GM23338 (cell line): ENCODE measurements at regions not wholly inside any gene's neighbourhood (a gene's known extent, or its start where the extent isn't known, plus 50 kb on each side); places are given as distances from the start of the nearest gene placed in this dataset.
"Not testable (repeated sequence)": the region's sequence is repeated elsewhere in the genome, so short reads cannot be mapped to it uniquely, and the experiment has no call there.

Experiments used
- ATAC-seq: fragments of 200-7000 bp; cut with Tn5 transposase; 3 replicates; pipeline ENCODE4 v1.9.1; 2020
- DNase-seq: peaks from one replicate; pipeline ENCODE4 v3.0.0-alpha.2; 2015; ENCODE audit warnings: low spot score
- H2AFZ ChIP-seq: fragments of 200-600 bp; sonication (generic); 2 replicates; pipeline ENCODE4 v1.8.0; 2016; ENCODE audit warnings: antibody characterized with exemption, mild to moderate bottlenecking, moderate library complexity
- H3F3A ChIP-seq: fragments of 200-600 bp; sonication (generic); replicated peaks from 2 replicates; pipeline ENCODE4 v1.8.0; 2017; ENCODE audit warnings: antibody characterized with exemption, mixed run types, low read depth
- H3K27ac ChIP-seq: fragments of 200-600 bp; sonication (generic); 2 replicates; pipeline ENCODE4 v1.6.1; 2016; ENCODE audit warnings: low read depth
- H3K27me3 ChIP-seq: fragments of 200-600 bp; sonication (generic); 2 replicates; pipeline ENCODE4 v1.8.0; 2016; ENCODE audit warnings: mild to moderate bottlenecking, mixed run types, moderate library complexity; ENCODE audit not compliant: insufficient read depth
- H3K36me3 ChIP-seq: fragments of 200-600 bp; sonication (generic); 2 replicates; pipeline ENCODE4 v1.8.0; 2016; ENCODE audit warnings: mild to moderate bottlenecking; ENCODE audit not compliant: insufficient read depth
- H3K4me1 ChIP-seq: fragments of 200-600 bp; sonication (generic); 2 replicates; pipeline ENCODE4 v1.8.0; 2016; ENCODE audit warnings: mild to moderate bottlenecking, moderate library complexity; ENCODE audit not compliant: insufficient read depth
- H3K4me2 ChIP-seq: fragments of 200-600 bp; sonication (generic); 2 replicates; pipeline ENCODE4 v1.7.1; 2017; ENCODE audit warnings: mixed run types
- H3K4me3 ChIP-seq: fragments of 200-600 bp; sonication (generic); 2 replicates; pipeline ENCODE4 v1.6.1; 2016; ENCODE audit warnings: mixed run types
- H3K79me2 ChIP-seq: fragments of 200-600 bp; sonication (generic); replicated peaks from 2 replicates; pipeline ENCODE4 v1.8.0; 2017; ENCODE audit warnings: mild to moderate bottlenecking; ENCODE audit not compliant: insufficient read depth
- H3K9me2 ChIP-seq: fragments of 200-600 bp; sonication (generic); 2 replicates; pipeline ENCODE4 v1.8.0; 2017; ENCODE audit not compliant: insufficient read depth
- H4K20me1 ChIP-seq: fragments of 200-600 bp; sonication (generic); replicated peaks from 2 replicates; pipeline ENCODE4 v1.8.0; 2017; ENCODE audit warnings: mild to moderate bottlenecking; ENCODE audit not compliant: insufficient read depth
- H3K27ac Mint-ChIP-seq: 2 replicates; pipeline ENCODE4 v1.8.0; 2020; ENCODE audit warnings: inconsistent platforms, mild to moderate bottlenecking, moderate library complexity, mixed read lengths
- H3K27me3 Mint-ChIP-seq: 3 replicates; pipeline ENCODE4 v1.8.0; 2022; ENCODE audit warnings: low read depth, mild to moderate bottlenecking, moderate library complexity, mixed read lengths, inconsistent platforms; ENCODE audit not compliant: insufficient read depth, poor library complexity
- H3K36me3 Mint-ChIP-seq: 3 replicates; pipeline ENCODE4 v1.8.0; 2021; ENCODE audit warnings: low read depth, mild to moderate bottlenecking, inconsistent platforms, moderate library complexity, mixed read lengths
- H3K4me1 Mint-ChIP-seq: 3 replicates; pipeline ENCODE4 v1.8.0; 2020; ENCODE audit warnings: mild to moderate bottlenecking, inconsistent platforms, mixed read lengths
- H3K4me3 Mint-ChIP-seq: 3 replicates; pipeline ENCODE4 v1.8.0; 2021; ENCODE audit warnings: moderate library complexity, mild to moderate bottlenecking, inconsistent platforms, mixed read lengths
- H3K9me3 Mint-ChIP-seq: 3 replicates; pipeline ENCODE4 v1.8.0; 2020; ENCODE audit warnings: moderate library complexity, mild to moderate bottlenecking, inconsistent platforms, mixed read lengths
- EZH2 ChIP-seq: fragments of 200-600 bp; sonication (generic); IDR thresholded peaks from one replicate; pipeline ENCODE4 v1.8.0; 2017; ENCODE audit warnings: antibody characterized with exemption, mild to moderate bottlenecking, low read depth; ENCODE audit not compliant: unreplicated experiment
- JUNB ChIP-seq: IDR thresholded peaks from one replicate; pipeline ENCODE4 v1.6.1; 2016; ENCODE audit warnings: antibody characterized with exemption; ENCODE audit not compliant: unreplicated experiment
- NANOG ChIP-seq: IDR thresholded peaks from 2 replicates; pipeline ENCODE4 v1.6.1; 2016; ENCODE audit warnings: antibody characterized with exemption, borderline replicate concordance
- ZNF114 ChIP-seq: fragments of 250-450 bp; sonication (Bioruptor Pico); IDR thresholded peaks from 2 replicates; pipeline ENCODE4 v1.5.0; 2020; ENCODE audit warnings: mild to moderate bottlenecking, moderate library complexity
- TF ChIP-seq, protein P1 (sequence below): fragments of 250-450 bp; sonication (Bioruptor Pico); IDR thresholded peaks from 2 replicates; pipeline ENCODE4 v1.5.0; 2020; ENCODE audit warnings: mild to moderate bottlenecking, moderate library complexity
- TF ChIP-seq, protein P2 (sequence below), 2 experiments: fragments of 200-600 bp in 1 of 2; sonication (generic) in 1 of 2; conservative IDR thresholded peaks; 2 replicates each; pipeline versions ENCODE4 v1.5.1 to v1.6.1; 2016 to 2017; ENCODE audit warnings: antibody characterized with exemption in 2 of 2, low read depth in 2 of 2, mild to moderate bottlenecking in 2 of 2, moderate library complexity in 1 of 2

DNA sequence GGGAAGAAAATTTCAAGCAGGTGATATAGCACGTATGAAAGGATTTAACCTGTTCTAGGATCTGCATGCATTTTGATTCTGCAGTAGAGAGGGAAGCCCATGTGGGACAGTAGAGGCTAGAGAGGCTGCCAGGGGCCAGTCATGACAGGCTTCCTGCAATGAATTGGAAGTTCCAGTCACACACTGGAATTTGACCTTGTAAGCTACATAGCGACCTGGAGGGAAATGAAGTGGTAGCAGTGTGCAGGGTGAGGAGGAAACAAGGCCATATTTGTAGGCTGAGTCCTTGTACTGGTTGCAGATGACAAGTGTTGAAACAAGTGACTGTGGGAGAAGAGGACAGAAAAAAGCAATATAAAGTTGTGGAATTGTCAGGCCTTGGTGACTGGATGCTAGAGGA lies 58.6 kb upstream of the OLIG3 start:
- peaks cover 20% of the 10 kb centered on the region for H3K4me1 ChIP-seq
- Mint-ChIP-seq H3K27ac (no peak overlapping the region), H3K36me3 (no peaks in the 10 kb centered on the region), H3K4me1 (peaks cover 22% of the 10 kb centered on the region), H3K27me3 (no peaks in the 10 kb centered on the region), H3K9me3 (no peaks in the 10 kb centered on the region), H3K4me3 (no peak overlapping the region)
- H3K4me3 ChIP-seq = no peak overlapping the region
- peaks cover 12% of the 10 kb centered on the region for H3K9me2 ChIP-seq
- H3K4me2 ChIP-seq = no peak overlapping the region
- H4K20me1 ChIP-seq = no peaks in the 10 kb centered on the region
- DNase-seq (no peak), ATAC-seq (no peak)
- H3K27me3 ChIP-seq = no peaks in the 10 kb centered on the region
- H3K27ac ChIP-seq = no peak overlapping the region
- H3K79me2 ChIP-seq = no peaks in the 10 kb centered on the region
- H2AFZ ChIP-seq = no peak overlapping the region
- H3K36me3 ChIP-seq = no peaks in the 10 kb centered on the region
- H3F3A ChIP-seq = no peaks in the 10 kb centered on the region
- TF ChIP-seq NANOG (no peak), ZNF114 (CRISPR knock-in tag) (no peak), EZH2 (no peak), JUNB (no peak)
- TF ChIP-seq, protein P1, sequence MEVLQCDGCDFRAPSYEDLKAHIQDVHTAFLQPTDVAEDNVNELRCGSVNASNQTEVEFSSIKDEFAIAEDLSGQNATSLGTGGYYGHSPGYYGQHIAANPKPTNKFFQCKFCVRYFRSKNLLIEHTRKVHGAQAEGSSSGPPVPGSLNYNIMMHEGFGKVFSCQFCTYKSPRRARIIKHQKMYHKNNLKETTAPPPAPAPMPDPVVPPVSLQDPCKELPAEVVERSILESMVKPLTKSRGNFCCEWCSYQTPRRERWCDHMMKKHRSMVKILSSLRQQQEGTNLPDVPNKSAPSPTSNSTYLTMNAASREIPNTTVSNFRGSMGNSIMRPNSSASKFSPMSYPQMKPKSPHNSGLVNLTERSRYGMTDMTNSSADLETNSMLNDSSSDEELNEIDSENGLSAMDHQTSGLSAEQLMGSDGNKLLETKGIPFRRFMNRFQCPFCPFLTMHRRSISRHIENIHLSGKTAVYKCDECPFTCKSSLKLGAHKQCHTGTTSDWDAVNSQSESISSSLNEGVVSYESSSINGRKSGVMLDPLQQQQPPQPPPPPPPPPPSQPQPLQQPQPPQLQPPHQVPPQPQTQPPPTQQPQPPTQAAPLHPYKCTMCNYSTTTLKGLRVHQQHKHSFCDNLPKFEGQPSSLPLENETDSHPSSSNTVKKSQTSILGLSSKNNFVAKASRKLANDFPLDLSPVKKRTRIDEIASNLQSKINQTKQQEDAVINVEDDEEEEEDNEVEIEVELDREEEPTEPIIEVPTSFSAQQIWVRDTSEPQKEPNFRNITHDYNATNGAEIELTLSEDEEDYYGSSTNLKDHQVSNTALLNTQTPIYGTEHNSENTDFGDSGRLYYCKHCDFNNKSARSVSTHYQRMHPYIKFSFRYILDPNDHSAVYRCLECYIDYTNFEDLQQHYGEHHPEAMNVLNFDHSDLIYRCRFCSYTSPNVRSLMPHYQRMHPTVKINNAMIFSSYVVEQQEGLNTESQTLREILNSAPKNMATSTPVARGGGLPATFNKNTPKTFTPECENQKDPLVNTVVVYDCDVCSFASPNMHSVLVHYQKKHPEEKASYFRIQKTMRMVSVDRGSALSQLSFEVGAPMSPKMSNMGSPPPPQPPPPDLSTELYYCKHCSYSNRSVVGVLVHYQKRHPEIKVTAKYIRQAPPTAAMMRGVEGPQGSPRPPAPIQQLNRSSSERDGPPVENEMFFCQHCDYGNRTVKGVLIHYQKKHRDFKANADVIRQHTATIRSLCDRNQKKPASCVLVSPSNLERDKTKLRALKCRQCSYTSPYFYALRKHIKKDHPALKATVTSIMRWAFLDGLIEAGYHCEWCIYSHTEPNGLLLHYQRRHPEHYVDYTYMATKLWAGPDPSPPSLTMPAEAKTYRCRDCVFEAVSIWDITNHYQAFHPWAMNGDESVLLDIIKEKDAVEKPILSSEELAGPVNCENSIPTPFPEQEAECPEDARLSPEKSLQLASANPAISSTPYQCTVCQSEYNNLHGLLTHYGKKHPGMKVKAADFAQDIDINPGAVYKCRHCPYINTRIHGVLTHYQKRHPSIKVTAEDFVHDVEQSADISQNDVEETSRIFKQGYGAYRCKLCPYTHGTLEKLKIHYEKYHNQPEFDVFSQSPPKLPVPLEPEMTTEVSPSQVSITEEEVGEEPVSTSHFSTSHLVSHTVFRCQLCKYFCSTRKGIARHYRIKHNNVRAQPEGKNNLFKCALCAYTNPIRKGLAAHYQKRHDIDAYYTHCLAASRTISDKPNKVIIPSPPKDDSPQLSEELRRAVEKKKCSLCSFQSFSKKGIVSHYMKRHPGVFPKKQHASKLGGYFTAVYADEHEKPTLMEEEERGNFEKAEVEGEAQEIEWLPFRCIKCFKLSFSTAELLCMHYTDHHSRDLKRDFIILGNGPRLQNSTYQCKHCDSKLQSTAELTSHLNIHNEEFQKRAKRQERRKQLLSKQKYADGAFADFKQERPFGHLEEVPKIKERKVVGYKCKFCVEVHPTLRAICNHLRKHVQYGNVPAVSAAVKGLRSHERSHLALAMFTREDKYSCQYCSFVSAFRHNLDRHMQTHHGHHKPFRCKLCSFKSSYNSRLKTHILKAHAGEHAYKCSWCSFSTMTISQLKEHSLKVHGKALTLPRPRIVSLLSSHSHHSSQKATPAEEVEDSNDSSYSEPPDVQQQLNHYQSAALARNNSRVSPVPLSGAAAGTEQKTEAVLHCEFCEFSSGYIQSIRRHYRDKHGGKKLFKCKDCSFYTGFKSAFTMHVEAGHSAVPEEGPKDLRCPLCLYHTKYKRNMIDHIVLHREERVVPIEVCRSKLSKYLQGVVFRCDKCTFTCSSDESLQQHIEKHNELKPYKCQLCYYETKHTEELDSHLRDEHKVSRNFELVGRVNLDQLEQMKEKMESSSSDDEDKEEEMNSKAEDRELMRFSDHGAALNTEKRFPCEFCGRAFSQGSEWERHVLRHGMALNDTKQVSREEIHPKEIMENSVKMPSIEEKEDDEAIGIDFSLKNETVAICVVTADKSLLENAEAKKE = no peak

DNA sequence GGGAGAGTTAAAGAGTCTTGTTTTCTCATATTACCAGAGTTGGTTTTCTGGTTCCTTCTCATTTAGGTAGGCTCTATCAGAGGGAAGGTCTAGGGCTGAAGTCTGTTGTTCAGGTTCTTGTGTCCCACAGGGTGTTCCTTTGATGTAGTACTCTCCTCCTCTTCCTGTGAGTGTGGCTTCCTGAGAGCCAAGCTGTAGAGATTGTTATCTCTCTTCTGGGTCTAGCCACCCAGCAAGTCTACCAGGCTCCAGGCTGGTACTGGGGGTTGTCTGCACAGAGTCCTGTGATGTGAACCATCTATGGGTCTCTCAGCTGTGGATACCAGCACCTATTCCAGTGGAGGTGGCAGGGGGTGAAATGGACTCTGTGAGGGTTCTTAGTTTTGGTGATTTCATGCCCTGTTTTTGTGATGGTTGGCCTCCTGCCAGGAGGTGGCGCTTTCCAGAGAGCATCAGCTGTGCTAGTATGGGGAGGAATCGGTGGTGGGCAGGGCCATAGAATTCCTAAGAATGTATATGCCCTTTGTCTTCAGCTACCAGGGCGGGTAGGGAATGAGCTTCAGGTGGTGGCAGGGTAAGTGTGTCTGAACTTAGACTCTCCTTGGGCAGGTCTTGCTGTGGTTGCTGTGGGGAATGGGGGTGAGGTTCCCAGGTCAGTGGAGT lies 65.5 kb upstream of the OLIG3 start:
- H3K27me3 ChIP-seq, H3K27ac ChIP-seq, H3K9me2 ChIP-seq, H3K27ac Mint-ChIP-seq, H4K20me1 ChIP-seq, H3K4me1 ChIP-seq, H3K4me3 ChIP-seq, H2AFZ ChIP-seq, H3K36me3 Mint-ChIP-seq, H3F3A ChIP-seq, H3K79me2 ChIP-seq, H3K4me2 ChIP-seq, H3K27me3 Mint-ChIP-seq, H3K36me3 ChIP-seq, H3K9me3 Mint-ChIP-seq: not testable (repeated sequence)
- peak overlapping the region; percentile 18; the same call in 1 of the 3 replicates for H3K4me3 Mint-ChIP-seq
- peak; percentile 59 for ATAC-seq
- peaks cover 16% of the 10 kb centered on the region; the same call in 2 of the 3 replicates for H3K4me1 Mint-ChIP-seq
- DNase-seq = peak; percentile 47
- TF ChIP-seq, protein P2, sequence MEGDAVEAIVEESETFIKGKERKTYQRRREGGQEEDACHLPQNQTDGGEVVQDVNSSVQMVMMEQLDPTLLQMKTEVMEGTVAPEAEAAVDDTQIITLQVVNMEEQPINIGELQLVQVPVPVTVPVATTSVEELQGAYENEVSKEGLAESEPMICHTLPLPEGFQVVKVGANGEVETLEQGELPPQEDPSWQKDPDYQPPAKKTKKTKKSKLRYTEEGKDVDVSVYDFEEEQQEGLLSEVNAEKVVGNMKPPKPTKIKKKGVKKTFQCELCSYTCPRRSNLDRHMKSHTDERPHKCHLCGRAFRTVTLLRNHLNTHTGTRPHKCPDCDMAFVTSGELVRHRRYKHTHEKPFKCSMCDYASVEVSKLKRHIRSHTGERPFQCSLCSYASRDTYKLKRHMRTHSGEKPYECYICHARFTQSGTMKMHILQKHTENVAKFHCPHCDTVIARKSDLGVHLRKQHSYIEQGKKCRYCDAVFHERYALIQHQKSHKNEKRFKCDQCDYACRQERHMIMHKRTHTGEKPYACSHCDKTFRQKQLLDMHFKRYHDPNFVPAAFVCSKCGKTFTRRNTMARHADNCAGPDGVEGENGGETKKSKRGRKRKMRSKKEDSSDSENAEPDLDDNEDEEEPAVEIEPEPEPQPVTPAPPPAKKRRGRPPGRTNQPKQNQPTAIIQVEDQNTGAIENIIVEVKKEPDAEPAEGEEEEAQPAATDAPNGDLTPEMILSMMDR (conservative IDR thresholded peaks at IDR 0.05; ENCODE audit: low read depth in 2 of 2) = peak; percentile 52 to 59
